Fibroblast of mammary gland (primary cell): ENCODE measurements at regions not wholly inside any gene's neighbourhood (a gene's known extent, or its start where the extent isn't known, plus 50 kb on each side); places are given as distances from the start of the nearest gene placed in this dataset.
A peak's percentile ranks its signal among the peaks of the same experiment; 100 is the strongest.
"Not testable (repeated sequence)": the region's sequence is repeated elsewhere in the genome, so short reads cannot be mapped to it uniquely, and the experiment has no call there.

Experiments
- DNase-seq: peaks from one replicate; pipeline ENCODE4 v3.0.0-alpha.2; 2010; ENCODE audit warnings: low read depth
- H3K4me3 ChIP-seq: 2 replicates; pipeline ENCODE4 v1.5.1; 2011; ENCODE audit warnings: low read depth, mild to moderate bottlenecking, low read length, moderate library complexity; ENCODE audit not compliant: control insufficient read depth
- CTCF ChIP-seq: conservative IDR thresholded peaks from 2 replicates; pipeline ENCODE4 v1.5.1; 2011; ENCODE audit warnings: low read depth, low read length, inconsistent platforms; ENCODE audit not compliant: control insufficient read depth, insufficient read depth

GRCh38 chr16:86075839-86076440 is 177.0 kb downstream of the IRF8 start:
- no peak for TF ChIP-seq CTCF
- H3K4me3 ChIP-seq: no peak overlapping the region
- DNase-seq: no peak

- TF ChIP-seq CTCF: no peak
- DNase-seq: no peak
- no peak overlapping the region for H3K4me3 ChIP-seq
Observed at GRCh38 chr16:86076606-86077005, 177.6 kb downstream of the IRF8 start.

GRCh38 chr16:86077243-86077940 is 178.4 kb downstream of the IRF8 start:
- H3K4me3 ChIP-seq: no peak overlapping the region
- TF ChIP-seq CTCF: no peak
- no peak for DNase-seq

- no peak overlapping the region for H3K4me3 ChIP-seq
- peak; percentile 29 for DNase-seq
- no peak for TF ChIP-seq CTCF
Observed at GRCh38 chr16:86078121-86078600, 179.2 kb downstream of the IRF8 start.

GRCh38 chr16:86078711-86079110 is 179.7 kb downstream of the IRF8 start:
- H3K4me3 ChIP-seq, DNase-seq: not testable (repeated sequence)

- DNase-seq: no peak
- no peak overlapping the region for H3K4me3 ChIP-seq
- TF ChIP-seq CTCF: no peak
Observed at GRCh38 chr16:86079255-86079885, 180.4 kb downstream of the IRF8 start.

GRCh38 chr16:86080131-86080875 is 181.3 kb downstream of the IRF8 start:
- DNase-seq: no peak
- no peak overlapping the region for H3K4me3 ChIP-seq
- no peak for TF ChIP-seq CTCF
